Jurkat, Clone E6-1 (cell line): ENCODE measurements at regions not wholly inside any gene's neighbourhood (a gene's known extent, or its start where the extent isn't known, plus 50 kb on each side); places are given as distances from the start of the nearest gene placed in this dataset.

Source experiments
- DNase-seq: peaks from one replicate; pipeline ENCODE4 v3.0.0-alpha.2; 2011; ENCODE audit warnings: low read depth, low spot score
- H3K4me3 ChIP-seq: 2 replicates; pipeline ENCODE4 v1.5.1; 2011; ENCODE audit warnings: mild to moderate bottlenecking, low read length, control low read depth, moderate library complexity

DNA sequence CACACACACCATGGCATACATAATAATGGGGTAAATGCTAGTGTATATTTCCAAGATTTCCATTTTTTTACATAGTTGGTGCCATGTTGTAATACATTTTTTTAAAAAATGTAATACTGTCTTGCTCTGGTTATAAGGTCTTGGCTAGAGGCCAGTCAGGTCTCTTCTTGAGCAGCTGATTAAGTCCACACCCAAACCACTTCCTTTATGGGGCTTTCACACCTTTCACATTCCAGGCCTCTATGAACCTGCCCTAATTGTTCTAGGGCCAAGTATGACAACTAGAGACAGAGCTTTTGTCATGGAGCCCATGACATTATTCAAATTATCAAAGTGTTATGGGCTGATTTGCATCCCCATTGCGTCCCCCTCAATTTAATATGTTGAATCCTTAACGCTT, 495.6 kb upstream of the CTNND2 start:
- DNase-seq = no peak
- H3K4me3 ChIP-seq = no peak overlapping the region

DNA sequence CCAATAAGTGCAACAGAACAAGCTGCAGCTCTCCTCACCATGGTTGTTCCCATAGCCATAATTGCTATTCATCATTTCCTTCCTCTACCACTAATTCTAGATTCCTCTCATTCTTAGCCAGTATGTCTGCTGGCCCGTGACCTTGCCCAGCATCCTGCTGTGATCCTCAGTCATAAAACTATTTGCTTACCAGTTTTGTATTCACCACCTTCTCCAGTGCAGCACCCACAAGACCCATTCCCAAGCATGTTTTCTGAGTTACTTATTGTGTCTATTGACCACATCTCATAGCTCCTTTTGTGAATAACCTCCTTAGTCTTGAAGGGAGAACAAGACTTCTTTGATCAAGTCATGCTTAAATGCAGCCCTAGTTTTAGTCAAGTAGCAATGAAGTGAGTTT, 488.0 kb upstream of the CTNND2 start:
- H3K4me3 ChIP-seq = no peak overlapping the region
- no peak for DNase-seq

DNA sequence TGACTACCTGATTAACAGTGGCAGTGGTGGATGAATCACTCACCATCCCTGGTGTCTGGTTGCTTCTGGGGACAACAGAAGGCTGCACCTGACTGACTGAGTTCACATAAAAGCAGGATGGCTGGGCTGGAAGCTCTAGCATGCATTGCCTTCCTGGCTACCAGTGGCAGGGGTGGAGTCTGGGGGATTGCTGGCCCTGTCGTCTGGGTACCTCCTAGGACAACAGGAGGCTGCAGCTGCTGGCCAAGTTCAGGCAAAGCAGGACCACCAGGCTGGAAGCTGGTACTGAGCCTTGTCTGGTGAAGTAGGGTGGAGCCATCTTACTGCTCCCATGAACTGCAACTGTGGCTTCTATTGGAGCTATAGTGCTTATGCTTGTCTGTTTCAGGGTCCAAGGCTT, 480.8 kb upstream of the CTNND2 start:
- no peak overlapping the region for H3K4me3 ChIP-seq
- DNase-seq = no peak

DNA sequence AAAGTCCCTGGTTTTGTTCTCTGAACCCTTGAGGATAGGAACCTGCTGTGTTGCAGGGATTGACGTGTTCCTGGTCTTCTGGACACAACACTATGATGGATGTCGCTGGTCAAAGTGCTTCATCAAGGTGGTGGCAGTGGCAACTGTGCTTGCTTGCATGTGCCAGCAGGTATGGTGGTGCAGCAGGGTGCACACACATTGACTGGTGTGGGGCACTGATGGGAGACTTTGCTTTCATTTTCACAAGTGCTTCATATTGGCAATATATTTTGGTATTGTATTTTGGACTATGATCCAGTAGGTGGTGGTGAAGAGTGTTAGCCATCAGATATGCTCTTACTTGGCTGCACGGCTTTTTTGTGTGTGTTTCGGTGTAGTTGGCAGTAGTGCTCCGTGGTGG, 479.8 kb upstream of the CTNND2 start:
- no peak overlapping the region for H3K4me3 ChIP-seq
- DNase-seq = no peak

DNA sequence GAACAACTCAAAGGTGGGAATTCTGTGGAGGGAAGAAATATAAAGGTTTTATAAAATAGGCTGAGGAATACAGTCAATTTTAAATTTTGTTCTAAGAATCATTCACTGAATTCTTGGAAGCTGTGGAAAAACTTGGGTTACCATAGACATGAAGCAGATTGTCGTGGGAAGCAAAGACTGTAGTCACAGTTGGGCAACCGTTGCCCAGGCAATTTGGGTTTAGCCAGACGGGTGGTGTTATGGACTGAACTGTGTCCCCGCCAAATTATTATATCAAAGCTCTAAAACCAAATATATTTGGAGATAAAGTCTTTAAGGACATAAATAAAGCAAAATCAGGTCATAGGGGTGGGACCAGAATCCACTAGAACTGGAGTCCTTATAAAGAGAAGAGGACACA, 463.7 kb upstream of the CTNND2 start:
- no peak overlapping the region for H3K4me3 ChIP-seq
- no peak for DNase-seq

DNA sequence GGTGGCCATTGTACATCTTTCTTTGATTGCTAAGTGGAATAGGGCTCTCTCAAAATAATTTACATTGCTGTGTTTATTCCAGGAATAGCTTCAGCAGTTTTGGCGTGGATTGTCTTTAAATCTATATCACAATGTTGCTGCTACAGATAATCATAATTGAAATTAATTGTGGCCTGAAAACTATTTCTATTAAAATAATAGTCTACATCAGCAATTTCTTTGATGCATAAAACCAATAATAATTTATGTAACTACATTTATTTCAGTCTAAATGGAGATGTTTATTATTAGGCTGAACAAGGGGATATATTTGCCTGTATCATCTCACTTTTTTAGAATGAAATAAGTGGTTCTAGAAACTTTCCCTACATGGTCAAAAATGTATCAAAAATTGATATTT, 456.0 kb upstream of the CTNND2 start:
- no peak for DNase-seq
- no peak overlapping the region for H3K4me3 ChIP-seq

DNA sequence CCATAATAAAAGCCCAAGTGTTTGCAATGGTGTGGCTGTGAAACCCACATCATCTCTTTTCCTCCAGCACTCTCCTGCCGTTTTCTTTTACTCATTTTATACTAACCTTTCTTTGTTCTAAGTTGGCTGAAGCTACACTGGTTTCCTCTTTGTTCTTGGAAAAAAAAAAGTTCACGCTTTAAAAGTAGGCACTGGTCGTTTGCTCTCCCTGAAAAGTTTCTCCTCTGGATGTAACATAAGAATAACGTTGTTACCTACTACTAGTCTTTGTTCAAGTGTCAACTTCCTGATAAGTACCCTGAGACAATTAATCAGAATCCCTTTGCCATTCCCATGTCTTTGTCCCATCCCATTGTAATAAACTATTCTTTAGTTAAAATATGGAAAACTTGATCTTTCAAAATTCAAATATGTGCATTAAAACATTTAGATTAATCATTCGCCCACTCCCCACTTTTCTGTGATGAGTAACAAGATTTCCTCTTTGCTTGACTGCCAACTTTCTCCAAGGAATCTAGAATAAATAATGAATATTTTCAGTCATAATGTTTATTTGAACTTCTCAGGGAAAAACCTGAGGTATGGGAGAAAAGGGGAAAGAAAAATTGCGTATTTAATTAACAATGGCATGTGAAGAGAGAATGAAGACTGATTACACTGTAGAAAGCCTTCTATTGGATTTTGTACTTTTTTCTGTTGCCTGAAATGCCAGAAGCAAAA, 454.3 kb upstream of the CTNND2 start:
- H3K4me3 ChIP-seq = no peak overlapping the region
- DNase-seq = no peak

DNA sequence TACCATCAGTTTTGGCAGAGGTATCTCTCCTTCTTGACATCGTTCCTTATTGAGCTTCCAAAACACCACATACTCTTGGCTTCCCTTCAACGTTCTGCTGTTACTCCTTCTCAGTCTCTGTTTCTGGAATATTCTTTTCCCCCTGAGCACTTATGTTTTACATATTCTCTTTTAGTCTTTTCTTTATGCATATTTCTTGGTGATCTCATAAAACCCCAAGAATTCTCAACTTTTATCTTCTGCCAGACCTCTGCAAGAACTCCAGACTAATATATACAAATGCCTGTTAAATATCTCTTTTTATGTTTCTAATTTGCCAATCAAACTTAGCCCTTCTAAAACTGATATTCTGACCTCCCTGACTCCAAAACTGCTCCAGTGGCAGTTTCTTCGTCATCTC, 453.4 kb upstream of the CTNND2 start:
- H3K4me3 ChIP-seq = no peak overlapping the region
- no peak for DNase-seq

DNA sequence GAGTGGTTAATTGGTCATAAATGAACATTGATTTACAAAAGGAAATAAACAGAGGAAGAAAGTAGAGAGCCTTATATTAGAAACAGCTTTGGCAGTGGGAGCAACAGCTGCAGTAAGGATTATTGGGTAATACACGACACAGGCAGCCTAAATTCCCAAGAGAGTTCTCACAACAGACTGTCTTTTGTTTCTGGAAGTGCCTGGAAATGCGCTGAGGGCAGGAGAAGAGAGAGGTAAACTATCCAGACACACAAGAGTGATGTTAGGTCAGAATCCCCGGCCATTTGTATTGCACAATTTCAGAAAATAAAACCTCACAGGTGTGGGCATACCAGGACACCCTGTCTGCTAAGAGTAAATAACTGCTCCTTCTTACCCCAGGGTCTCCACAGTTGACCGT, 450.4 kb upstream of the CTNND2 start:
- no peak for DNase-seq
- H3K4me3 ChIP-seq = no peak overlapping the region

DNA sequence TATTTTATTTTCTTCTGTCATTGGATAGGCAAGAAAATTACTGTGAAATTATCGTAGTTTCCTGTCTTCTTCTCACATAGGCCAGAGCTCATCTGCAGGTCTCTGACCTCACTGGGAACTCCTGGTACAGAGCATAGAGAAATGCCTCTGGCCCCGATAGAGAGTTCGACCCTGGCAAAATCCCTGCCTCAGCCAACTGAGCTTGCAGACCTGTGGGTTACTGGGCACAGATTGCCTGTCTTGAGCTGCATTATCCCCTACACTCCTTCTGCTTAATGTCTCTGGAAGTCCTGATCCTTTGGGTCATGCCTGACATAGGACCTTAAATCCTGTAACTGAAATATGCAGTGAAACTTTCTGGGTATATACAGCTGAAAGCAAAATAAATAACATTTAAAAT, 439.3 kb upstream of the CTNND2 start:
- no peak for DNase-seq
- H3K4me3 ChIP-seq = no peak overlapping the region

DNA sequence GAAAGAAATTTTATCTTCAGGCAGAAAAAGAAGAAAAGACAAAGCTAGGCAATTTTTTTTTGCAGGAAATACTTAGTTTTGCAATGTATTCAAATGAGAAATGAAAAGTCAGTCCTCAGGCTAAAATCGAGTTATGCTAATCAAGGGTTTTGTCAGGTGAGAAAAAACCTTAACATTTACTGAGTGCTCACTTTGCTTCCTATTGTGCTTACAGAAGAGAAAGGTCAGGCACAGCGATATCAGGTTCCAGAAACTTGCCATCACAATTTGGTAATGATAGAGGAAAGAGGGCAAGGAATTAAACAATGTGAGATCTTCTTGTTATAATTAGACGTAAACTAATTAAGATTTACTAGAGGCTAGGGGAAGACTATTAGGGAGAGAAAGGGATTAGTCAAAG, 431.7 kb upstream of the CTNND2 start:
- H3K4me3 ChIP-seq = no peak overlapping the region
- no peak for DNase-seq

DNA sequence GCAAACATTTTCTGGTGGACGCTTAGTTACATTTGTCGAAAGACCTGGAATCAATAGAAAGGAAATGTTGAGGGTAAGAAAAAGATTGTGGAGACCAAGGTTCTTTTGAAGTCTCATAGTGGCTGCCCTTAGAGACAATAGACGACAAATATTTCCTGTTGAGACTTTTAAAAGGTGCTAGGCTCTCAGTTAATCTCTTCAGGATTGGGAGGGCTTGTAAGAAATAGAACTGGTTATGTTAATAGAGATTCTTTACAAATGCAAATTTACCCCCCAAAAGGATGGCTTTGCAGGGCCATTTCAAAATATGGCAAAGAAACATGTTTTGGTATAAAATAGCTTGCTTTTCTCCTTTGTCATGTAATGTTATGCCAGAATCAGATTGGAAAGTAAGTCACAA, 428.2 kb upstream of the CTNND2 start:
- no peak overlapping the region for H3K4me3 ChIP-seq
- DNase-seq = no peak

DNA sequence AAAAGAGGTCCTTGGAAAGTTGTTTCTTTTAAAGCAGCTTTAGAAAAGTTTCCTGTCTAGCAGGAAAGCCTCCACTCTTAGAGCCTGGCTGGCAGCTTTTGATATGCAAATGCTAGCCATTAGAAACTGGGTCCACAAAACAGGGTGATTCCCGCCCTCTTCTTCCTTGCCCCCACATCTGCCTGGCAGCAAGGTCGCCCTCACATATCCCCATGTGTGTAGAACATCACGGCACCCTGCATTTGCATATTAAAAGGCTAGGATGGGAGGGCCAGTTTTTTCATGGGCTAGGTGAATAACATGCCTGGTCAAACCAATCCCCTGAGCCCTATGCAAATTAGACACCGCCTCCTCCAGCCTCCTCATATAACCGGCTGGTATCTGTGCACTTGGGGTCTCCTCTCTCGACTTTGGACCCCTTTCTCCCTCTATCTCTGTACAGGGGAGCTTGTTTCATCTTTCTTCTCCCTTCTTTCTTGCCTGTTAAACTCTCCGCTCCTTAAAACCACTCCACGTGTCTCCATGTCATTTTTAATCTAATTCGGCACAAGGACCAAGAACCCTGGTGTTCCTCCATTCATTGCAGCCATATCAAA, 426.8 kb upstream of the CTNND2 start:
- no peak overlapping the region for H3K4me3 ChIP-seq
- no peak for DNase-seq

DNA sequence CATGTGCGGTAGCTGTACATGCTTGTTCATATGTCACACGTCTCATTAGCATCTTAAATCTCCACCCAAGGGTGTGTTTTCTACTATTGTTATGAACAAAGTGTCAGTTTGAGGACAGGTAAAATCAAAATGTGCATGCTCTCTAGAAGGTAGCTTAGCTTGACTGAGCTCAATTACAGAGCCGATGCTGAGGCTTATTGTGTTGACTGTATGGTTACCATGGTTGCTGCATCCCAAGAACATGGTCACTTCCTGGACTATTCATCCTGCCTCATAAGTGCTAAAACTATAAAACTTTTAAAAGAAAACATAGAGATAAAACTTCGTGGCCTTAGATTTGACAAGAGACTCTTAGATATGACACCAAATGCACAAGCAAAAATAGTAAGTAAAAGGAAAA, 426.1 kb upstream of the CTNND2 start:
- no peak for DNase-seq
- H3K4me3 ChIP-seq = no peak overlapping the region

DNA sequence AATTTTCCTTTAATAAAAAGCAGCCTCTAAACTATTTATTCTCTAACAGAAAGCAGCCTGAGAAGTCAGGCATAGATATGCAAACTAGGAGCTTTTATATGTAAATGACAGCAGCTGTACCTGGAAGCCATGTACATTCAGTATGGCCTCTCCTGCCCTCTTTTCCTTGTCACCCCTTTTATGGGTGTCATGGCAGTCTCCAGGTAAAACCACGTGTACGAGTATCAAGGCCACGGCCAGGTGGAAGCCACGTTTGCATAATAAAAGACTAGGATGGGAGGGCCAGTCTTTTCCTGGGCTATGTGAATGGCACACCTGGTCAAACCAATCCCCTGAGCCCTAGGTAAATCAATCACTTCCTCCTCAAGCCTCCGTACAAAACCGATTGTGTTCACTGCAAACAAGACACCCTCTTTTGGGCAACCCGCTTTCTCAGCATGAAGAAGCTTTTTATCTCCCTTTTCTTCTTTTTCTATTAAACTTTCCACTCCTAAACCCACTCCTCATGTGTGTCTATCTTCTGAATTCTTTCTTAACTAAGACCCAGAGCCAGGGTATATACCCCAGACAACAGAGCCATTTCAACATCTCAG, 419.5 kb upstream of the CTNND2 start:
- H3K4me3 ChIP-seq = no peak overlapping the region
- no peak for DNase-seq

DNA sequence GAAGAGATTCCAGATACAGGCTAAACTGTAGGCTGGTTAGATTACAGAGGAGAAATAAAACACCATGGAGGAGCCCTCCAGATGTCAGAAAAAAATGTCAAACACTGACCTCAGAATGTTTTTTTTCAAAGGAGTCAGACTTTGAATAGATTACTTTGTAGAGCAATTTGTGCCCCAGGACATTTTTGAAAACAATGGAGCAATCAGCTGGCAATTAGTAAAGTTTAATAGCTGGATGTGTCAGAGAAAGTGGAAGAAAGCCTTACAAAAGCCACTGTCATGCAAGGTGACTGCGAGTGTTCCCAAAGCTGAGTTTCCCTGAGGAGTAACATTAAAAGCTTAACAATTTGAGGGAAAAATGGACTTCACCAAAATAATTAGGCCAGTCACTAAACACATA, 417.8 kb upstream of the CTNND2 start:
- DNase-seq = no peak
- no peak overlapping the region for H3K4me3 ChIP-seq

DNA sequence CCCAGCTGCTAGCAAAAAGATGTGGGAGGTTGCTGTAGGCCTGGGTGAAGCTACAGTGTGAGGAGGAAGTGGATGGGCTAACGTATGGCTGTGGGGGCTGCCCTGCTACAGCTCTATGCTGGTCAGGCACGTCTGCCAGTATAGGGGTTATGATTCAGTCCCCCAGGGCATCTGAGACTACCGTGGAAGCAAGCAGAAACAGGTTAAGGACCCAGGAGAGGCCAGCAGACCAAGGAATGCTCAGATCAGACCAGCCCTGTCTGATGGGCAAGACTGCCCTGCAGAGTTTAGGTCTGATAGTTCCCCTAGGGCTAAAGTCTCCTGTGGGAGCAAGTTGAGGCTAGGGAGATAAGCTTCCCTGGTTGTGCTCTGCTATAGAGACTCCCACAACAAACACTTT, 416.1 kb upstream of the CTNND2 start:
- DNase-seq = no peak
- H3K4me3 ChIP-seq = no peak overlapping the region

DNA sequence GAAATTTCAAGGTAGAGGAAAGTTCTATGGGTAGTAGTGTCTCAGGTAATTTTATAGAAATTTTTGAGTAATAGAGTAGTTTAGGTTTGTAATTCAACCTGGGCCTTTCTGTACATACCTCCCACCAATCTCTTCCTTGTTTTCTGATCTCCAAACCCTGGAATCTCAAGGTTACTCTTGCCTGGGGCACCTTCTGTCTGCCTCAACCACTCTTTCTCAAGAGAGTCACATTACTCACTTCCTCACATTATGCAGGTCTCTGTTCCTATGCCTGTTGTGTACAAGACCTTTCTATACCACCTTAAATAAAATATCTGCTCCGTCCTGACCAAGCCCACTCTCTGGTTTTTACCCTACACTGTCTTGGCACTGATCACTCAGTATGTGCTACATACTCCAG, 412.6 kb upstream of the CTNND2 start:
- no peak for DNase-seq
- no peak overlapping the region for H3K4me3 ChIP-seq

DNA sequence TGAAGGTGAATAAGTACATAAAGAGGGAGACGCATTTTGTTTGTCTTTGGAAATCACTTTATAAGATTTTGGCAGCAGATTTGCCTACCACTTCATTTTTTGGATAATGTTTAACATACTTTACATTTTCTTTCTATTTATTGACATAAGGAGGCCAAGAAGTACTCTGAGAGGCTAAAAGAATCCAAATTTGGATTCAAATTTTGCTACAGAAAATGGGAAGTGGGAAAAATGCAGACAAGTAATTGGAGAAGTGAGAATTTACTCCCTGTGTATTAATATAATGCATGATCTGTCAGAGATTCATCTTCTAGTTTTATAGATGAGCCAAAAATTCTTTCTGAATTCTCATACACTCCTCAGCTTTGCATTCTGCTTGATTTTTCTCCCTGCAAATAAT, 411.2 kb upstream of the CTNND2 start:
- no peak for DNase-seq
- no peak overlapping the region for H3K4me3 ChIP-seq

DNA sequence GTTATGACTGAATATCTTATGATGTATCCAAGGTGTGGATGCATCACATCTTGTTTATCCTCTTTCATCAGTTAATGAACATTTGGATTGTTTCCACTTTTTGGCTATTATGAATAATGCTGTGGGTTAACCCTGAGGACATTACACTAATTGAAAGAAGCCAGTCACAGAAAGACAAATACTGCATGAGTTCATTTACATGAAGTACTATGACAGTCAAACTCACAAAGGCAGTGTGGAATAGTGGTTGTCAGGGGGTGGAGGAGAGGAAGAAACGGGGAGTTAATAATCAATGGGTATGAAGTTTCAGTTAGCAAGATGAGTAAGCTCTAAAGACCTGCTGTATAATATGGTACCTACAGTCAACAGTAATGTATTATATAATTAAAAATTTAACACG, 409.4 kb upstream of the CTNND2 start:
- no peak overlapping the region for H3K4me3 ChIP-seq
- DNase-seq = no peak

DNA sequence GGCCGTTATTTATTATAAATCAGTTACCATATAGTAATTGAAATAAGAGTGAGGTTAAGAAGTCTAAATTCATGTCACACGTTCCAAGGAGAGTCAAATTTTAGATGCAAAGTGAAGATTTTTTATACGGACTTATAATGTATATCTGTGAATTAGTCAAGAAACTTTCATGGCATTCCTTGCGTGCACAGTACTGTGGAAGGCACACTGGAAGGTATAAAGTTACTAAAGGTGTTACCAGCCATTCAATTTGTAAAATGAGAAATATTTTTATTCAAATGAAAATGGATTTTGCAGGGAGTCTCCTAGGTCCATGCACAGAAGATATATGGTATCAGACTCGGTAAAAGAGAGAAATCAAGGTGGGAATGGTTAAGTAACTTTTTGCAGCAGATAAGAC, 408.1 kb upstream of the CTNND2 start:
- no peak overlapping the region for H3K4me3 ChIP-seq
- no peak for DNase-seq
